NCI-H82 (cell line): ENCODE measurements at regions not wholly inside any gene's neighbourhood (a gene's known extent, or its start where the extent isn't known, plus 50 kb on each side); places are given as distances from the start of the nearest gene placed in this dataset.

Source experiments
- DNase-seq: peaks from one replicate; lab custom pipeline; 2025; lab: John Stamatoyannopoulos, UW

GRCh38 chr2:204321910-204322751 lies 223.1 kb upstream of the PARD3B start:
- DNase-seq: no peak

DNA sequence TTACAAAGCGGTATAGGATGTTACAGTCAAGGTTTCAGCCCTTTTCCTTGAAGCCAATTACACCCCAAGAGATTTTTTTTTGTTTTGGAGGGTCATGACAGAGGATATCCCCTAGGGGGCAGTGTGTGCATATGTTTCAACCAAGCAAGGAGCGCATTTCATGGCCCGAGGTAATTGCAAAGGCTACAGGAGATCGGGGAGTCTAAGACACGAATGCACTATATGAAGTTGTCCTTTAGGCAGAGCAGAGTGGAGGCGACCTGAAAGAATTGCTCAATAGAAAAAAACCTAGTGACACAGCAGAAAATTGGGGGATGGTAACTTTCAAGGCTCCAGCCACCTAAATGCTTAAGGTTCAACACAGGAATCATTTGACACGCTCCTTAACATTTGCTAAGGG lies 219.8 kb upstream of the PARD3B start:
- peak; percentile 91 for DNase-seq

DNA sequence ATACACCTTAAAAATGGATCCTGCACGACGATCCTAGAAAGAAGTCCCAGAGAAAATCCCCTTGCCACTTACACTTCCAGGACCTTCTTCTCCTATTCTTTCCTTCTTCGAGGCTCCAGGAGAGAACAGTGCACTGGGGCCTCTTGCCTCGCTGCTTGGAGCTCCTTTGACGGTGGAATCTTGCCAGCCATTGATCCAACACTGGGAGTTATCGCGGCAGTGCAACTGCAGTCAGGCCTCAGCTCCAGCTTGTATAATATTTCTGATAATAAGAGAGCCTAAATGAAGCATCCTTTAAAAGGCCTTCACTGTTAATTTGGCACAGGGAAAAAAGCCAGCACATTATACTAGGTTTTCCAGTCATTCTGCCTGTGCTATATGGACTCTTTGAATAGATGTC lies 216.9 kb upstream of the PARD3B start:
- DNase-seq: no peak

- peak; percentile 47 for DNase-seq
Measured at GRCh38 chr2:204329016-204329415, 216.3 kb upstream of the PARD3B start.

GRCh38 chr2:204329532-204329931 lies 215.7 kb upstream of the PARD3B start:
- DNase-seq: peak; percentile 36

DNA sequence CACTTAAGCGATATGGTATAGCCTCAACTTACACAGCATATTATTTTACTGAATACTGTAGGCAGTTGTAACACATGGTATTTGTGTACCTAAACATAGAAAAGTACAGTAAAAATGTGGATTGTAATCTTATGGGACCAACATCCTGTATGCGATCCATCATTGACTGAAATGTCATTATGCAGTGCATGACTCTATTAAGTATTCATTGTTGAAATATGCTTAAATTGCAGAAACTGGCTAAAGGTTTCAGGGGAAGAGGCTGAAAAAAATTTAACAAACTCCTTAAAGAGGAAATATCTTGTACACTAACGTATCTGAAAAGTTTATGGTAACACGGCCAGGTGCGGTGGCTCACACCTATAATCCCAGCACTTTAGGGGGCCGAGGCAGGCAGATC lies 214.1 kb upstream of the PARD3B start:
- DNase-seq: no peak

GRCh38 chr2:204331988-204332387 lies 213.3 kb upstream of the PARD3B start:
- no peak for DNase-seq

DNA sequence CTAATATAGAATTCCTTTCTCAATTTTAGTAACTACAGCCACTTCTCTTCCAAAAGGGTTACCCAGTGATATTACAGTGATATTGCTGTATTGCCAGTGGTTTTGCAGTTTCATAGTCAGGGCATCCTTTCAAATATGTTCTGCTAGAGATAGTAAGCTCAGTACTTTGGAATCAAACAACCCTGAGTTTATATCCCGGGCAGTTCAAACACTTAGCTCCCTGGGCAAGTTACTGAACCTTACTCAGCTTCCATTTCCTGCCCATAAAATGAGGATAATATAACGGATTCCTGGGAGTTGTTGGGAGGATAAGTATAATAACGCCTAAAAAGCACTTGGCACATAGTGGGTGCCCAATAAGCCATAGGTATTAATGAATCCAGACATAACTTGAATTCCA lies 212.6 kb upstream of the PARD3B start:
- DNase-seq: no peak

DNA sequence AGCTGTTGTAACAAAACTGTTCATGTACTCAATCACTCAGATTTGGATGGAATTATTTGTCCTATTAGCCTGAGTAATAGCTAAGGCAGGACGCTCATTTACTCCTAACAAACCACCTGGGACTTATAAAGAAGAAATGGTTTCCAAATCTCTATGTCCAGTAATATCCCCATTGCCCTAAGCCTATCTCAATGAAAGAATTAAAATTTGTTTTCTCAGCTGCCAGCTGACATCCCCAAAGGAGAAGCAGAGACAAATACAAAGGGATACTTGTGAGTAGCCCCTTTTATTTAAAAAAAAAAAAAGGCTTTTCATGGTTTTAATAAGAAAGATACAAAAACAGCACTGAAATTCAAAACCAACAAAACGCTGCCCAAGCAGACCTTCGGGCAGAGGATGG lies 211.4 kb upstream of the PARD3B start:
- DNase-seq: no peak

- DNase-seq: no peak
Measured at GRCh38 chr2:204335451-204336058, 209.7 kb upstream of the PARD3B start.

DNA sequence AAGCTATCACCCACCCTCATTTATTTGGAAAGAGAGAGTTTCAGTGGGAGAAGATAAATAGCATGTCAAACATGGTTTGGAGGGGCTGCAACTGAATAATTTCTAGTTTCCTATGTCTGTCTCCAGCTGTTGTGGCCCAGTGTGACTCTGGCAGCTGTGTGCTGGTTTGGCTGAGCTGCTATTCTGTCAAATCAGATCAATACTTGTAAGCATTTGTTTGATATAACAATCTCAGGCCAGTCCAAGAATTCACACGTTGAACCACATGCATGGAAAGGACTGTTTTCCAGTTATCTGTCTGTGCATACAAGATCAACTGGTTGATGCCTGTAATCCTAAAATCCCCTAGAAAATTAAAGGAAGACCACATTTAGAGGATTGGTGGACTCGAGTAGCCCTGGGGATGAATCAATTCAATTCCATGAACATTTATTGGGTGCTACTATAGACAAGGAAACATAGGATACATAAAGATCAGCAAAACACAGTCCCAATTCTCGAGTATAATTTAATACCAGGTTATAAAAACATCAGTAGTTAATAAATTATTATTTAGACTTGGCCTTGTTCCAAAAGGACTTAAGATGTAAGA lies 209.0 kb upstream of the PARD3B start:
- peak; percentile 27 for DNase-seq

DNA sequence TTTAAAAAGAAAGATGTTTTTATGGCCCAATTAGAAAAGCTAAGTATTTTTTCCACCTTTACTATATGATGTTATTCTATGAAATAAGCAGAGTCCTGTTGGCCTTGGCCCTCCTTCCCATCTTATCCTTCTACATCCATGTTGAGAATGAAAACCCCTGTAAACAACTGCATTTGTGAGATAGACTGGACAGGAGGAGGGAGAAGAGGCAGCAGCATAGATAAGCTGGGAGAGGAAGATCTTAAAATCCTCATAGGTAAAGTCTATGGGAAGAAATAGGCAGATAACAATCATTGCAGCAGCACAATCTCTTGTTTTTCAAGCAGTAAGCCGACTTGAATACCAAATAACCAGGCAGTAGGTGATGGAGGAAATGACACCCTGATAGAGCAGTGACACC lies 207.6 kb upstream of the PARD3B start:
- DNase-seq: no peak

GRCh38 chr2:204339212-204339715 lies 206.0 kb upstream of the PARD3B start:
- DNase-seq: no peak

DNA sequence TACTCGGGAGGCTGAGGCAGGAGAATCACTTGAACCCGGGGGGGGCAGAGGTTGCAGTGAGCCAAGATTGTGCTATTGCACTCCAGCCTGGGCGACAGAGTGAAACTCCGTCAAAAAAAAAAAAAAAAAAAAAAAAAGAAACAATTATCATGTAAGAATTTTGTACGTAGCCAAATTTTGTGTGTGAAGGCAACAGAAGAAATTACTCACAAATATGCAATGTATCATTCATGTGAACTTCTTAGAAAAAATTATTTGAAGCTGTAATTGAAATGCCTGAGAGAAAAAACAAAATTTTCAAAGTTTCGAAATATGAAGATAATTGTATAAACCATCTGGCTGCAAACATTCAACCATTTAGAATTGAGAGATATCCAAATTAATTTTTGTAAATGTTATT lies 204.8 kb upstream of the PARD3B start:
- no peak for DNase-seq

GRCh38 chr2:204341887-204342276 lies 203.4 kb upstream of the PARD3B start:
- DNase-seq: no peak

DNA sequence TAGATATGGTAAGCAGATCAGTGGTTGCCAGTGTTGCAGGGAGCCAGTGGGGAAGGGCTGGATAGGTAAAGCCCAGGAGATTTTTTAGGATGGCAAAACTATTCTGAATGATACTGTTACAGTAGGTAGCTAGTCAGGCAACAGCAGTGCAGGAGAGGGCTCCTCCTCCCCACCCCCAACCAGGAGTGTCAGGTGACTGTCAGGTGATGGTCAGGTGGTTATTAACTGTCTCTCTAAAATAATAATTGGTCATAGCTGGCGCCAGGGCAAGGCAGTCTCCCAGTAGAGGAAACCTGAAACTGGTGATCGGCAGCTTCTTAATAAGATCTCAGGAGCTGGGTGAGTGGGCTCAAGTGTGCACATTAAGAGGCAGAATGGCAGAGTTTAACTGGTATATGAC lies 201.6 kb upstream of the PARD3B start:
- DNase-seq: no peak

GRCh38 chr2:204344119-204344518 lies 201.2 kb upstream of the PARD3B start:
- DNase-seq: no peak

- DNase-seq: no peak
Measured at GRCh38 chr2:204346906-204347305, 198.4 kb upstream of the PARD3B start.

- DNase-seq: no peak
Measured at GRCh38 chr2:204353823-204354222, 191.5 kb upstream of the PARD3B start.

GRCh38 chr2:204354442-204354856 lies 190.8 kb upstream of the PARD3B start:
- DNase-seq: no peak

GRCh38 chr2:204355688-204356087 lies 189.6 kb upstream of the PARD3B start:
- no peak for DNase-seq

GRCh38 chr2:204356151-204356641 lies 189.1 kb upstream of the PARD3B start:
- DNase-seq: no peak

DNA sequence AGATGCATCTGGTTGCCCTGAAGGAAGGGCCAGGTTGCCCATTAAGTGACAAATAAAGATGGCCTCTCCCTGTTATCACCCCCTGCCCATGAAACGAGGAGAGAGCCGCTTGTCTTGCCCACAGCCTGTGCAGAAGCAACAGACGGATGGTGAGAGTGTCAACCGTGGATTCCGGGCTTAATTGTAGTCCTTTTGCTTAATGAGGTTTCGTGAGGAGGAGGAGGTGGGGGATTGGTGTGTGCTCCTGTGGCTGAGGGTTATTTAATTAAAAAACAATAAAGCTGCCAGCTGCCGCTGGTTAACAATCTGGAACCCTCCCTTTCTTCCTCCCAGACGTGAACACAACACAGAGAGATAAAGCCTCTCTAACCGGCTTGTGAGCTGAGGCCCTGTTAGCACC lies 188.0 kb upstream of the PARD3B start:
- peak; percentile 98 for DNase-seq
